D721Med (cell line): ENCODE measurements at regions not wholly inside any gene's neighbourhood (a gene's known extent, or its start where the extent isn't known, plus 50 kb on each side); places are given as distances from the start of the nearest gene placed in this dataset.

Source experiments
- DNase-seq: peaks from one replicate; pipeline ENCODE4 v3.0.0; 2011; ENCODE audit warnings: low spot score; ENCODE audit not compliant: insufficient read length
- FAIRE-seq: peaks from 2 replicates; lab custom pipeline; 2011; peaks lifted over from hg19 to GRCh38; lab: Jason Lieb, UNC
- CTCF ChIP-seq: IDR thresholded peaks from 2 replicates; pipeline ENCODE4 v1.5.1; 2012; ENCODE audit warnings: mild to moderate bottlenecking, control low read depth; ENCODE audit not compliant: insufficient read depth; ENCODE audit errors: missing control alignments

GRCh38 chr1:157189986-157190982, 52.1 kb upstream of the ETV3 start:
- DNase-seq: no peak
- TF ChIP-seq CTCF: no peak
- FAIRE-seq: no peak

- DNase-seq (no peak), FAIRE-seq (no peak)
- TF ChIP-seq CTCF: no peak
Measured at GRCh38 chr1:157189096-157189495, 50.9 kb upstream of the ETV3 start.
